GM21528 (cell line): ENCODE measurements at regions not wholly inside any gene's neighbourhood (a gene's known extent, or its start where the extent isn't known, plus 50 kb on each side); places are given as distances from the start of the nearest gene placed in this dataset.
"Not testable (repeated sequence)": the region's sequence is repeated elsewhere in the genome, so short reads cannot be mapped to it uniquely, and the experiment has no call there.

ENCODE experiments used
- ATAC-seq: cut with Tn5 transposase; IDR thresholded peaks from one replicate; pipeline ENCODE4 v1.9.1; 2021; ENCODE audit warnings: mild to moderate bottlenecking, moderate library complexity; ENCODE audit not compliant: unreplicated experiment, low FRiP score

DNA sequence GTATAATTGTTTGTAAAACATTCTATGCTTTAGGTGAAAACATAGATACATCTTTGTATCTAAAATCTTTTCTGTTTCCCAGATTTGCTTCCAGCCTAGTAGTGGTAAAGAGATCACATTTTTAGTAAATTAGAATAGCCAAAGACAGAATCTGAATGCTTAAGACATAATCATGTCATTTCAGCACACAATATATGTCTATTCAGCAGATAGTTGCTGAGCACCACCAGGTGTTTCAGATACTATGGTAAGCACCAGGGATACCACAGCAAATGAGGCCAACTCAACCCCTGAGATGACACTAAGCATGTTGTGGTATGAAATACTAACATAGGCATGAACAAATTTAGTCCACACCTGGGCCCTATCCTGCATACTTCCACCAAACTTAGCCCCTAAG is 195.2 kb upstream of the SOX14 start:
- no peak for ATAC-seq

DNA sequence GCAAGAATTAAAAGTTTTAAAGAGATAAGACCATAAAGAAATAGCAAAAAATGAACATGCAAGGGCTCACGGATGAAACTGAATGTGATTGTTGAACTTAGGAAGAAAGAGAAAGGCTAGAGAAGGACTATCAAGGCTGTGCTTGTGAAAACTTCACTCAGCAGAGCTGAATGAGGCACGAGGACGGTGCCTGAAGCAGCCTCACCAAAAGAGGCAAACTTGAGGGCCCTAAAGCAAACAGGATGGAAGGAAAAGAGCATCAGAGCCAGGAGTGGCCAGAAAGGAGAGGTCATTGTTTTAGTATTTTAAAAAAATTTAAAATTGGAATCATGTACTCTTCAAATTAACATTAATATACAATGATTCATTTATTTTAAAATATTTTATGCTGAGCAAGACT is 191.2 kb upstream of the SOX14 start:
- no peak for ATAC-seq

DNA sequence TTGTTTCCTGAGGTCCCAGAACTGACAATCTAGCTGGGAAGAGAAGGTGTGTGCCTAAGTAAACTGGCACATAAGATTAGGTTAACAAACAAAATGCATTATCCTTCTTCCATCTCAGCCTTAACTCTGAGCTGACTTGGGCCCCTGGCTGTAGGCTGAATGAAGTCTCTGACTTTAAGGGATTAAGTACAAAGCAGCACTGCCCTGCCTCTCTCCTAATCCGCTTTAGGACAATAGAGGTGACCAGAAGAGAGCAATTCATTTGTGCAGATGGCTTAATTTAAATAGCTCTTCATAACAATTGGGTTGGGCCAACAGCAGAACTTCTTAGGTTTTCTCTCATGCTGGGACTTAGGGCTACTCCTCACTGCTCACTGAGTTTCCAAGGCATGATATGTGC is 181.6 kb upstream of the SOX14 start:
- no peak for ATAC-seq

DNA sequence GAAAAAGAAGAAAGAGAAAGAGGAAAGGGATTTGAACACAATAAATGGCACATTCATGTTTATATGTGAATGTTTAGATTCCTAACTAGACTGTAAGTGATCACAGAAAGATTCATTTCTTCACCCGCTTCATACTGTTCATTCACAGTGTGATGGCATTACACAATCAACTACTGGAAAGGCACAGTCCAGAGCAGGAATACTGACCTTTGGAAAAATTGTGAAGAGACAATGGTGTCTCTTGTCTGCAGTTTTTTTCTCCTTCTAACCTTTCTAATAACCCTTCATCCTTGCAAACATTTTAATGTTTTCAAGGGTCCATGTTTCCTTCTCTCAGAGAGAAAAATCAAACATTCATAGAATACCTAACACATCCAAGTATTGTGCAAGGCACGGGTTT is 180.9 kb upstream of the SOX14 start:
- no peak for ATAC-seq

DNA sequence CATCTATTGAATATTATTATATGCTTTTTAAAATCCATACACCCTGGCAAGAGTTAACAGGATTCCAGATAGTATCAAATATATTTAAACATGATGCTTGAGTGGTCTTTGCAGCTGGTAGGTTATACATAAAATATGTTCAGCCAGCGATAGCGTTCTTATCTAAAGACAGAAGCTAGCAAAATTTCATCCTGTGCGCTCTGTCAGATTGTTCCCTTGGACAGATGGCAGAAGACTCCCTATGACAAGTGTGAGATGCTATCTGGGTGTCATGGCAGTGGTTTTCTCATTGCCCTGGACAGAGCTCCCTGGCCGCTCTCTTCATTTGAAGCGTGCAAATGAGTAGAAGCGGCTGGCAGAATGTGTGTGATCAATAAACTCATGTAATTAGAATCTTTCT is 175.2 kb upstream of the SOX14 start:
- no peak for ATAC-seq

DNA sequence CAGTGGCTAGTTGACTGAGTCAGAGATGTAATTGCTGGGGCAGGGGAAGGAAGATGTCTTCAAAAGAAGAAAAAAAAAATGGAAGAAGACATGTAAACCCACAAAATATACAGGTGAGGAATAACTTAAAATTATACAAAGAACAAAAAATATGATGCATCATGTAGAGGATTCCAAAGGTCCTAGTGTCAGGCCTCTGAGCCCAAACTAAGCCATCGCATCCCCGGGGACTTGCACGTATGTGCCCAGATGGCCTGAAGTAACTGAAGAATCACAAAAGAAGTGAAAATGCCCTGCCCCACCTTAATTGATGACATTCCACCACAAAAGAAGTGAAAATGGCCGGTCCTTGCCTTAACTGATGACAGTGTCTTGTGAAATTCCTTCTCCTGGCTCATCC is 168.7 kb upstream of the SOX14 start:
- ATAC-seq: not testable (repeated sequence)

DNA sequence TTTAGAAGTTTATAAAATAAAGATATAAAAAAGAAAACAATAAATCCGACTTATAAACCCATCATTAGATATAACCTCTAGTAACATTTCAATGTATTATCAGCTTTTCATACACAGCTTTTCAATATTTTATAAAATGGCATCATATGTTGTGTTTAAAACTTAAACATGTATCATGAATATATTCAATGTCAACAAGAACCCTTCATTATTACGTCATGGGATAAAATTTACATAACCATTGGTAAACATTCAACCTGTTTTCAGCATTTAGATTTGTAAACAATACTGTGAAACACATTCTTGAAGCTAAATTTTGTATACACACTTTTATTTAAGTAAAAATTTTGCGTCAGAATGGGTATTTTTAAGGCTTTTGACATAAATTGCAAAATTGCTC is 153.4 kb upstream of the SOX14 start:
- no peak for ATAC-seq

DNA sequence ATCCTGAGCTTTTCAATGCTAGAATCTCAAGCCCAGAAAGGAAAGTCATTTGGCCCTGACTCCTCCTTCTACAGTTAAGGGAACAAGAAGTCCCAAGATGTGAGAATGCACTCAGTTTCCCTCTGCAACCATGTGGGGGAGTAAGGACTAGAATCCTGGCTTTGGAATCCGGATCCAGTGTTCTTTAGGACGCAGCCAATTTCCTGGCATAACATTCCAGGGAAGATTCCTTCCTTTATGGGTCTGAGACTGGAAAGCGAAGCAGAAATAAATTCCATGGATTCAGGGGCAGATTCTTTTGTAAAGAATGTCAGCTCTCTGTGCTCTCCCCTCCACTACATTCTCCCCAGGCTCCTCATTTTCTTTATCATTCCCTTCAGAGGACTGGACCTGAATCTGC is 151.8 kb upstream of the SOX14 start:
- ATAC-seq: no peak

DNA sequence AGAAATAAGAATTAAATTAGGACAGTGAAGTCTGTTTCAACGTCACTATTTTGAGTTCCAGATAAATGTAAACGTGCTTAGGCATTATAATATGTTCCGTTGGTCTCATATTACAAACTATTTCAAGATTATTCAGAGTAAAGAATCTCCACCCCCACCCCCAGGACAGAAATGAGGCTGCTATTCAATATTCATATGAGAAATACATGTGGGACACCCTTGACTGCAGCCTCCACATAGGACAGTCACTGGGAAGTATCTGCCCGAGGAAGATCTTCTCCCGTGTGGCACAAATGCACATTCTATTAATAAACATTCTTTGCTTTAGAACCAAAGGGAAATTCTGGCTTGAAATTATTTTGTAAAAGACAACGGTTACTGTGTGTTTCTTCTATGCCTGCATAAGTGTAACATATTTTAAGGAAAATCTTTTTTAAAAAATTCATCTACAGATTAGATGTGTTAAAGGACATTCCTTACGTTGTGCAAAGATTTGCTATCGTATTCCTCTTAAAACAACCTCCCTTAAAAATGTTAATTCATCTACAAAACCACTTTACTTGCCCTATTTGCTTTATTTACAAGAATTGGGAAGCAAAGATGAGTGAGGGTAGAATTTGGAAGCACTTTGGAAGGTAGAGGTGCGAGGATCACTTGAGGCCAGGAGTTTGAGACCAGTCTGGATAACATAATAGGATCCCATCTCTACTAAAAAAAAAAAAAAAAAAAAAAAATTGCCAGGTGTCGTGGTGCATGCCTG is 148.3 kb upstream of the SOX14 start:
- no peak for ATAC-seq

DNA sequence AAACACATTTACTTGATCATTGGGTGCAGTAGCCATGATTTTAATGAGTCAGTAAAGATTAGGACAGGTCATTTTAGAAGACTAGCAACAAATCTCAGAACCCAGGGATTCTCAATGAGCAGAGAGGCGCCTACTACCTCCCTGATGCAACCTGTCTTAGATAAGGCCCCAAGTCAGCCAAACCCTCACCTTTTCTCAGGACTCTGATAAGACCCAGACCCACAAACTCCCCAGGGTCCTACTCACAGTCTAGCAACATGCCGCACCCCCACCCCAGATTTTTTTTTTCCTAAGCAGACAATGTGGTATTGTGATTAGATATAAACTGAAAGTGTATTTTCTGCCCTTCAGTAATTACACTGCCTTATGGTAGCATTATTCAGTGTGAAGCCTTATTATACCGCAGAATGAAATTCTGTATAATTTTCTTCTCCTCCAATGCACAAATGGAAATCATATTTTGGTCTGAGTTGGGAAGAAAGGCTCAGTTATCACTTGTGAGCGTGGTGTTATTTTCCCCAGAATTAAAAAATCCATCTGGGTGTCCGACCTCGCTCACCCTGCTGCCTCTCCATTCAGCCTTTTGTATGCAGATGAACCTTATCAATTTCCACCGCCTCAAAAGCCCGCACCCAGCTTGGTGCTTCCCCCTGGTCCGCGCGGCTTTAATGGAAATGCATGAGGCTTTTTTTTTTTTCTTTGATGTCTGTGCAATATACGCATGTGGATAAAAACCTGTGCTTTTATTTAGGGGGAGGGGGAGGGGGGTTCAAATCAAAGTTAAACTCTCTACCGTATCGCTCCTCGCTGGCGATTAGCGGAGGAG is 122.0 kb upstream of the SOX14 start:
- no peak for ATAC-seq

DNA sequence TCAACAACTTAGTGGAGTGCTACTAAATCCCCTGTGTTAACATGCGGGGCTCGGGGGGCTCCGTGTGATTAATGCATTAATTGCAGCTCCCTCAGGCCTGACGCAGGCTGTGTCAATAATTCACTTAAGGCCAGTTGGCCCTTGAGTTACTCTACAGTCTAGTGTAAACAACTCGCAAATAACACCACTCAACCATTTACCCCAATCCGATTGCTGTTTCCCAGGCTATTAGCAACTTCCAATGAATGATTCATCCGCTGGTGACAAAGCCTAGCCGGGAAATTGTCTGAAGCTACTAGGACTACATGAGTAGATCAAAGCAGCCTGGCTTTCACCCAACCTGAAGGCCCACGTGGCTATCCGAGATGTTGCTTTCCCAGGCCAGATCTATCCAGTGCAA is 121.3 kb upstream of the SOX14 start:
- ATAC-seq: no peak

DNA sequence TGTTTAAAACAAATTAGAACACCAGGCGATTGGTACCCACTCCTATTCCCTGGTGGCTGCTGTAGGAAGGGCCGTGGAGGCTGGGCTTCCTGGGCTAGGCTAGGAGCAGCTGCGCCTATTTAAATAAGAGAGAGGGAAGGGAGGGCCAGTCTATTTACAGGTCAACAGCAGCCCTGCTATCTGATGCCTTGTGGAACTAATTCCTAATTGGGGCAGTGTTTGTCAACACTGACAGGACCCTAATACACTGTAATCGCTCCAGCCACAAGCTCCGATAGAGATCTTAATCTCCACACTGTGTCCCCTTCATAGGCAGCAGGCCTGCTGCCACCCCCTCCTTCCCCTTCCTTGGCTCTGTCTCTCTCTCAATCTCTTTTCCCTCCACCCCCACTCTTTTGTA is 116.9 kb upstream of the SOX14 start:
- no peak for ATAC-seq

DNA sequence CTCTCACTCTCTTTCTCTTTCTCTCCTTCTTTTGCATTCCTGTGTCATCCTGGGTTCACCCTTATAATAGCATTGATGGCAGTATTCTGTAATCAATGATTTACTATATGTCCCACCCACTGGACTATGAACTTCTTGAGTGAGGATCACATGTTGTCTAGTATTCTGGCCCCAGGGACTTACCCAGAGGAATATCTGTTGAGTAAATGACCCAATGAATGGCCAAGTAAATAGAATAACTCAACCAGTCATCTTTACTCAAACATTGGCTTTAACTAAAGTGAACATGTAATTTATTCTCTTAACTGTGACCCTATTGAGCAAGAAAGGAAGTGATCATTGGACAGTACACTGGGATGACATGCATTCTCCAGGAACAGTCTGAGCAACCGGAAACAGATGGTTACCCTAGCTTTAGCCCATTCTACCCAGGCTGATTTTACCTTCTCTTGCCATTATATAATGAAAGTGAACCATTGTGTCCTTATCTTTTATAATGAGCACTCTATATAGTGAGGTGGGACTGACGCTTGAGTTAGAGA is 94.5 kb upstream of the SOX14 start:
- ATAC-seq: no peak

DNA sequence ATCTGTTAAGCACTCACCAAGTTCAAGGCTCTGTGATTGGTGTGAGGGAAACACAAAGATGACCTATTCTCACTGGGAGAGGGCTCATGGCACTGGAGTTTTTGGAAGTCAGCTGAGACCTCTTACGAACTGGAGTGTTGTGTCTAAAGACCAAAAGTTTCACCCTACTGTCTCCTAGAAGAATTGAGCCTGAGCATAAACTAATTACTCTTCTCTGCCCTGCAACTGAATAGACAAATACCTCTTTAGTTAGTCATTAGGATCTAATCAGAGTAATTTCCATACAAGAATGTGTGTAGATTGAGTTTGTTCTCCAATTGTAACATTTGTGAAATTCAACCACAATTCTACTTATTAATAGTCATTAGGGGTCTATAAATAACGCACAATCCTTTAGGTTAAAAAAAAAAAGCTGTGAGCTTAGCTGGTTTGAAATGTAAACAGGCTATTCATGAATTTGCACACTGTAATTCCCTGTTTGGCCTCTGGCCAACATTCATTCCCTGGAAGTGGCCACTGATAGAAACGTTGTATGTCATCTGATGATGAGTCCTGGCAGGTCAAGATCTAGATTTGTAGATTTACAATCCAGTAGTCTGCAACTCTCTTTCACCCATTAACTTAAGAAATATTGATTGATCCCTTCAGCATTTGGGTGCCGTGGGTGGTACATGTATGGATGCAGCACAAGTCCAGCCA is 76.8 kb upstream of the SOX14 start:
- ATAC-seq: no peak

DNA sequence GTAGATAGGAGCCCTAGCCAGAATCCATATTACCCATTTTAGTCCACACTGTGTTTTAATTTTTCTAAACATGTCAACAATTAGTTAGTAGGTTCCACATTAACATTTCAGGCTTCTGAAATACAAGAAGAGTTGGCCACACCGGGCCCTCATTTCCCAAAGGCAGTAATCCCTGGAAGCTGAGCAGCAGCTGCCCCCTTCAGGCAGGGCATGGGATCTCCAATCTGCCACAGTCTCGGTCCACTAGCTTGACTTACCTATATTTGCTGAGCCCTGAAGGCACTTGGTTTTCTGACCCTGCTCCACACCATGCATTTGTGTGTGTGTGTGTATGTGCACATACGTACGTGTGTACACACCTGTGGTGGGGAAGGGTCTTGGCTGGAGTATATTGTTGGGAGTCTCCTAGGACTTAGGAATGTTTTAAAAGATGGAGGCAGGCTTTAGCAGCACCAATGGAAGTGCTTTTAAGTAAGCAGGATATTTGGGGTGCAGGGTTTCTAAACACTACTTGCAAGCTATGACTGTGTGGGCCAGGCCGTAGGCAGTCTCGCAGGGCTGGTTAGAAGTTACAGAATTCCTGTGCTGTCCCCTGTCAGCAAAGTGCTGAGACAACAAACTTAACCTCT is 71.2 kb upstream of the SOX14 start:
- no peak for ATAC-seq

DNA sequence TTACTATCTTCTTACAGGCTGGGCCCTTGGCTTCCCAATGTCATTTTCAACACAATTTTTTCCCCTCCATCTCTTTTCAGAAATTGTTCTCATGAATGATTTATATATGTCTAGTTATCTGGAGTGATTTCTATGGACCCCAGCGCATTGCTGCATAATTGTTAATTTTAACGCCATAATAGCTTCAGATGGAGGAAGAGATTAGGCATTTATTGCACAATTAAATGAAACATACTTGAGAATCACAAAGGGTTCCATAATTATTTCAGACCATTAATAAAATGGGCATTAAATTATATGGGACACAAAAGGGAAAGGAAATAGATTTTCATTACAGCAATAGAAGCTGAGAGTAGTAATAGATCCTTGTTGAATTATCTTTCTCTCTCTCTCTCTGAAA is 70.3 kb upstream of the SOX14 start:
- no peak for ATAC-seq

DNA sequence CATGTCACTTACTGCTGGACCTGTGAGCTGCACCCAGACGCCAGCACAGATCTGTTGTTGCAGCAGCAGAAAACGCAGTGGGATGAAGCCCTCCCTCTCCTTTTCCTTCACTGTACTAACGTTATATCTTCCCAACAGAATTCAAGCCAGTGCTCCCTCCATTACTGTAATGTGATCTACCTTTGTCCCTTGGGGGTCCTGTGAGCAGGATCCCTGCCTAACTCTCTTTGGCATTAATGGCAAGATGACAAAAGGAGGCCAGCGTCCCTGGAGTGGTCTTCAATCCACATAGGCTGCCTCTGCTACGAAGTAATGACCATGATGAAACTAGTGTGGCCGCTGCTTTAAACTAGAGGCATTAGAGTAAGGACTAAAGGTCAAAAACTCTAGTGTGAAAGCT is 69.3 kb upstream of the SOX14 start:
- ATAC-seq: no peak

DNA sequence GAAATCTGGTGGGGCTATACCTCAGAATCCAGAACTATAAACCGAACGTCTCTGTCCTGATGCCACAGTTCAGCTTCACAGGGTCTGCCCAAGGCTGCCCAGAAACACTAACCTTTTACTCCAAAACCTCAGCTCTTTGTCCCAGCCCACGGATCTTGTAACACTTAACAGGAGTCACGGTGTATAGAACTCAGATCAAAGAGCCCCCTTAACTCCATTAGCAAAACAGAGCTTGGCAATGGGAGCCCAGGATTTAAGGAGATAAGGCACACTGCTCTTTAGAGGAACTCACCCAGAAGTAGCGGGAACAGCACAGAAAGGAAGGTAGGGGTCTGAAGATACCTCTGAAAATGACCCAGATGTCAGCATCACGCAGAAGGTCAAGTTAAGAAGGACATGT is 68.8 kb upstream of the SOX14 start:
- ATAC-seq: no peak

DNA sequence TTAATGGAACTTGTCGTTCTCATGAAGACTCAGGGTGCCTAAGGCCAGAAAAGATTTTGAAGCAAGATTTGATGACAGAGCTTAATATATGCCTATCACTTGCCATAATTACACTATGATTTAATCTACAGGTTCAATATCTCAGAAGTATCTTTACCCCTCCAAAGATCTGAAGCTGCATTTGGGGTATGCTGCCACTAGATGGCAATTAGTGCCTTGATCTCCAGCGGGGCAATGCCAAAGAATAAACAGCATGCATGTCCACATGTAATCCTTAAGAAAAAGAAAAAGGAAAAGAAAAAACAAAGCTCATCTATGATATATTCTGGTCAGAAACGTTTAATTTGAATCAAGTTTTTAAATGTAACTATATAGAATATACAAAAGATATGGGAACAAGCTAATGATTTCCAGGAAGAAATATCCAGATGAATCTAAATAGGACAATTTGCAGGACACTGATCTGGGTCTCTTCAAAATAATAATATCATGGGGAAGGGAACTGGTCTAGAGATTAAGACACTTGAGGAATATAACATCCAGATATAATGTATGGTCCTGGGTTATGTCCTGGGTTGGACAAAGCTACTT is 55.0 kb upstream of the SOX14 start:
- ATAC-seq: no peak

DNA sequence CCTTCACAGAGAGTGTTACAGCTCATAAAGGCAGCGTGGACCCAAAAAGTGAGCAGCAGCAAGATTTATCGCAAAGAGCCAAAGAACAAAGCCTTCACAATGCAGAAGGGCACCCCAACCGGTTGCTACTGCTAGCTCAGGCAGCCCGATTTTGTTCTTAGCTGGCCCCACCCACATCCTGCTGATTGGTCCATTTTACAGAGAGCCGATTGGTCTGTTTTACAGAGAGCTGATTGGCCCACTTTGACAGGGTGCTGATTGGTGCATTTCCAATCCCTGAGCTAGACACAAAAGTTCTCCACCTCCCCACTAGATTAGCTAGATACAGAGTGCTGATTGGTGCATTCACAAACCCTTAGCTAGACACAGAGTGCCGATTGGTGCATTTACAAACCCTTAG is 50.1 kb upstream of the SOX14 start:
- ATAC-seq: not testable (repeated sequence)
